Right ventricle myocardium superior (tissue), 1 donor: ENCODE measurements at regions not wholly inside any gene's neighbourhood (a gene's known extent, or its start where the extent isn't known, plus 50 kb on each side); places are given as distances from the start of the nearest gene placed in this dataset.
"Not testable (repeated sequence)": the region's sequence is repeated elsewhere in the genome, so short reads cannot be mapped to it uniquely, and the experiment has no call there.

Experiments
- ATAC-seq: fragments of 200-7000 bp; cut with Tn5 transposase; one replicate; pipeline ENCODE4 v1.9.1; 2020; ENCODE audit warnings: mild to moderate bottlenecking; ENCODE audit not compliant: poor library complexity
- DNase-seq: peaks from one replicate; pipeline ENCODE4 v3.0.0-alpha.2; 2020
- intact Hi-C: fragments of 100-400 bp; cut with DNase I; formaldehyde crosslinking; loops from one replicate; pipeline ENCODE4 v1.11.2; 2022
- donor health status: DM: no; HTN: yes; CAD: no; lungs with severe emphysema.

DNA sequence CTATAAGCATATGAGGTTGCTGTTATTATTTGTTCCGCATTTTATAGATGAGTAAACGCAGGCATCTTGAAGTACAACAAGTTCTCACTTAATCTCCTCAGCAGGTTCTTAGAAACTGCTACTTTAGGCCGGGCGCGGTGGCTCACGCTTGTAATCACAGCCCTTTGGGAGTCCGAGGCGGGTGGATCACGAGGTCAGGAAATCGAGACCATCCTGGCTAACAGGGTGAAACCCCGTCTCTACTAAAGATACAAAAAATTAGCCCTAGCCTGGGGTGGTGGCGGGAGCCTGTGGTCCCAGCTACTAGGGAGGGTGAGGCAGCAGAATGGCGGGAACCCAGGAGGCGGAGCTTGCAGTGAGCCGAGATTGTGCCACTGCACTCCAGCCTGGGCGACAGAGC lies 458.5 kb downstream of the BRINP3 start:
- ATAC-seq, DNase-seq, intact Hi-C loops: not testable (repeated sequence)

DNA sequence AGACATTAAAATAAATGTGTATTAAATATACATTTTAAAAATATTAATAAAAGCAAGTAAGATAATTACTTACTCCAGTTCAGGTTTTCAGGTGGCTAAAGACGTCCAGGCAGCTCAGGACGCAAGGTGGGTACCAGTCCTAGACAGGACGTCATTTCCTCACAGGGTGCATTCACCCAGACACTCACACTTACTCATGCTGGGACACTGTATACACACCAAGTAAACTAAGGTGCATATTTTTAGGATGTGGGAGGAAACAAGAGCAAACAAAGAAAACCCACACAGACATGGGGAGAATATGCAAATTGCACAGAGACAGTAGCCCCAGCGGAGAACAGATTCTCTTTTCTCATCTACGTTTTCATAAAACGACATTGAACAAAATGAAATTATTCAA lies 457.9 kb downstream of the BRINP3 start:
- no peak for DNase-seq
- ATAC-seq: no peak
- intact Hi-C loops: no loop called here

DNA sequence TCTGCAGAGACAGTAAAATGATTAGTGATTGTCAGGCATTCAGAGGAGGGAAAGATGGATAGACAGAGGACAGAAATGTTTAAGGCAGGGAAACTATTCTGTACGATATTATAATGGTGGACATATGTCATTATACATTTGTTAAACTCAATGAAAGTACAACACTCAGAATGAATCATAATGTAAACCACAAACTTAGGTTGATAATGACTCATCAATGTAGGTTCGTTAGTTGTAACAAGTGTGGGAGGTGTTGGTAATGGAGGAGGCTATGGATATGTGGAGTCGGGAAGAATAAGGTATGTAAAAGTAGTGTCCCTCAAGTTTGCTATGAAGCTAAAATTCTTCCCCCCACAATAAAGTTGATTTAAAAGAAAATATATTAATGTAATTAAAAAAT lies 455.0 kb downstream of the BRINP3 start:
- DNase-seq (no peak), ATAC-seq (no peak)
- intact Hi-C loops: no loop called here

DNA sequence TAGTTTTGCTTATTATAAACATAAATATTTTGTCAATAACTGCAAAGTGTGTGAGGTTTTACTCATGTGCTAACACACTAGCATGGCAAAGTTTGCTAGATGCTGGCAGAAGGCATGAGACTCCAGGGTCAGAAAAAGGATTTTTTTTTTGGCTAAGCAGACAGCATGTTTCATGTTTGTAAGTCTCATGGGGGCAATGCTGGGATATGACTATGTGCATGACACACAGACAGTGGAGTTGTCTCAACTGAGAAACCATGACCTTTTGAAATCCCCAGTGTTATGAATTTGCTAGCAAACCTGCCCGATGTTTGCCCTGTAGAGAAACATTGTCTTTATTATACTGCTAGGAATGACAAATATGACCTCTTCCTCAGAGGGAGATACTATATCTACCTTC lies 448.2 kb downstream of the BRINP3 start:
- no peak for ATAC-seq
- intact Hi-C loops: no loop called here
- DNase-seq: no peak

DNA sequence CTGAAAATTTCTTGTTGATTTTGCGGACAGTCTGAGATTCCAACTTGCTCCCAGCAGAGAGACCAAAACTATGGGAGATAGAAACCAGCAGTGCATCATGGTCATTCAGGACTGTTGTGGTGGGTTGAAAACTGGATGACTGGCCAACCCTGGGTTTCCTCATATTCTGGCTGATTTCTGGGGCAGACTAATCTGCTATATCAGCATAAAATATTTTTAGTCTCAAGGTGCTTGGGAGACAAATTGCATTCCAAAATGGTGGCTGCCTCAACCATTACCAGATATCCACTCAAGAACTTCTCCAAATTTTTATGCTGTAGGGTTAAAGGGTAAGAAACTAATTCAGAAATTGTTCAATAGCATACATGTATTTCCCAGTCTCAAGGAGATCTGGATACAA lies 434.0 kb downstream of the BRINP3 start:
- DNase-seq: no peak
- ATAC-seq: no peak
- intact Hi-C loops: no loop called here

DNA sequence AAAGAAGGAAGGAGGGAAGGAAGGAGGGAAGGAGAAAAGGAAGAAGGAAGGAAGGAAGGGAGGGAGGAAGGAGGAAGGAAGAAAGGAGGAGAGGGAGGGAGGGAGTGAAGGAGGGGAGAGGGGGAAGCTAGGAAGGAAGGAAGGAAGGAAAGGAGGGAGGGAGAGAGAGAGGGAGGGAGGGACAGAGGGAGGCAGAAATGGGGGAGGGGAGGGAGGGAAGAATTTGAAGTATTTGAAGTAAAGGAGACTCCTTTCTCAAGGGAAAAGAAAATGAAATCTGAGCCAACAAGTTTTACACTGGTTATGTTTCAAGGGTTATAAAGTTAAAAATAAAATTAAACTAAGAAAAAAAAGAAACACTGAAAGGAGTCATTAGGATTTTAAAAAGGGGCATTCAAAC lies 431.4 kb downstream of the BRINP3 start:
- DNase-seq (no peak), ATAC-seq (no peak)
- intact Hi-C loops: no loop called here
